Epithelial cell of prostate (primary cell): ENCODE measurements at regions not wholly inside any gene's neighbourhood (a gene's known extent, or its start where the extent isn't known, plus 50 kb on each side); places are given as distances from the start of the nearest gene placed in this dataset.
A peak's percentile ranks its signal among the peaks of the same experiment; 100 is the strongest.

Experiments
- DNase-seq: peaks from one replicate; pipeline ENCODE4 v3.0.0-alpha.2; 2011; ENCODE audit warnings: low read depth, low spot score
- H3K27ac ChIP-seq: fragments of 450-650 bp; 2 replicates; pipeline ENCODE4 v1.5.1; 2017; ENCODE audit warnings: mild to moderate bottlenecking

GRCh38 chr6:95232446-95232845 lies 344.9 kb upstream of the MANEA start:
- no peak for DNase-seq
- no peak overlapping the region for H3K27ac ChIP-seq

GRCh38 chr6:95233879-95234278 lies 343.5 kb upstream of the MANEA start:
- DNase-seq: no peak
- H3K27ac ChIP-seq: no peak overlapping the region

GRCh38 chr6:95240514-95240913 lies 336.8 kb upstream of the MANEA start:
- no peak overlapping the region for H3K27ac ChIP-seq
- DNase-seq: no peak

GRCh38 chr6:95242560-95242959 lies 334.8 kb upstream of the MANEA start:
- DNase-seq: no peak
- H3K27ac ChIP-seq: no peak overlapping the region

GRCh38 chr6:95243053-95243452 lies 334.3 kb upstream of the MANEA start:
- no peak overlapping the region for H3K27ac ChIP-seq
- peak; percentile 37 for DNase-seq

GRCh38 chr6:95244751-95245150 lies 332.6 kb upstream of the MANEA start:
- peak; percentile 37 for DNase-seq
- no peak overlapping the region for H3K27ac ChIP-seq

- no peak for DNase-seq
- H3K27ac ChIP-seq: peak overlapping the region; percentile 9
Measured at GRCh38 chr6:95248499-95248898, 328.8 kb upstream of the MANEA start.

GRCh38 chr6:95249175-95249574 lies 328.2 kb upstream of the MANEA start:
- no peak for DNase-seq

GRCh38 chr6:95249661-95250060 lies 327.7 kb upstream of the MANEA start:
- no peak overlapping the region for H3K27ac ChIP-seq
- no peak for DNase-seq

More at GRCh38 chr6:95249175-95249574, 328.2 kb upstream of the MANEA start:
- peak overlapping the region; percentile 9 for H3K27ac ChIP-seq

GRCh38 chr6:95263840-95264239 lies 313.5 kb upstream of the MANEA start:
- H3K27ac ChIP-seq: no peak overlapping the region
- DNase-seq: no peak

- H3K27ac ChIP-seq: no peak overlapping the region
- no peak for DNase-seq
Measured at GRCh38 chr6:95266537-95267258, 310.6 kb upstream of the MANEA start.

GRCh38 chr6:95274686-95275235 lies 302.6 kb upstream of the MANEA start:
- no peak overlapping the region for H3K27ac ChIP-seq
- no peak for DNase-seq

GRCh38 chr6:95279616-95280015 lies 297.7 kb upstream of the MANEA start:
- no peak overlapping the region for H3K27ac ChIP-seq
- DNase-seq: no peak

GRCh38 chr6:95280686-95281273 lies 296.6 kb upstream of the MANEA start:
- no peak overlapping the region for H3K27ac ChIP-seq
- no peak for DNase-seq

- no peak for DNase-seq
- no peak overlapping the region for H3K27ac ChIP-seq
Measured at GRCh38 chr6:95285881-95286280, 291.5 kb upstream of the MANEA start.

GRCh38 chr6:95286874-95287273 lies 290.5 kb upstream of the MANEA start:
- H3K27ac ChIP-seq: no peak overlapping the region
- no peak for DNase-seq

- no peak for DNase-seq
- H3K27ac ChIP-seq: no peak overlapping the region
Measured at GRCh38 chr6:95288251-95288650, 289.1 kb upstream of the MANEA start.

- DNase-seq: no peak
- H3K27ac ChIP-seq: no peak overlapping the region
Measured at GRCh38 chr6:95292011-95292410, 285.3 kb upstream of the MANEA start.

GRCh38 chr6:95293257-95293656 lies 284.1 kb upstream of the MANEA start:
- no peak for DNase-seq
- H3K27ac ChIP-seq: no peak overlapping the region

- DNase-seq: peak; percentile 18
- H3K27ac ChIP-seq: peak overlapping the region; percentile 28
Measured at GRCh38 chr6:95294043-95294442, 283.3 kb upstream of the MANEA start.

GRCh38 chr6:95309545-95309944 lies 267.8 kb upstream of the MANEA start:
- no peak overlapping the region for H3K27ac ChIP-seq

GRCh38 chr6:95318137-95318536 lies 259.2 kb upstream of the MANEA start:
- no peak for DNase-seq
- no peak overlapping the region for H3K27ac ChIP-seq

More at GRCh38 chr6:95309545-95309944, 267.8 kb upstream of the MANEA start:
- DNase-seq: no peak
